ENCODE measurements at regions not wholly inside any gene's neighbourhood (a gene's known extent, or its start where the extent isn't known, plus 50 kb on each side); places are given as distances from the start of the nearest gene placed in this dataset.

- DNase-seq (ENCODE audit: low spot score), result no peak
- Histone ChIP-seq H3K27ac (no peak overlapping the region), H3K9me3 (ENCODE audit: low read depth) (no peaks in the 10 kb centered on the region), H2AFZ (replicated peaks) (no peak overlapping the region), H3K9ac (no peak overlapping the region), H3K36me3 (no peaks in the 10 kb centered on the region), H3K27me3 (no peaks in the 10 kb centered on the region), H4K20me1 (ENCODE audit: low read depth) (no peaks in the 10 kb centered on the region), H3K4me3 (no peak overlapping the region), H3F3A (ENCODE audit: low read depth) (no peaks in the 10 kb centered on the region), H3K4me2 (no peak overlapping the region), H3K4me1 (peaks cover 2% of the 10 kb centered on the region), H3K79me2 (ENCODE audit: low read depth) (no peaks in the 10 kb centered on the region)
- Mint-ChIP-seq H3K4me3 (no peak overlapping the region), H3K4me1 (peaks cover 4% of the 10 kb centered on the region), H3K36me3 (no peaks in the 10 kb centered on the region), H3K27me3 (ENCODE audit: insufficient read depth, low read depth) (peaks cover 5% of the 10 kb centered on the region), H3K27ac (no peak overlapping the region), H3K9me3 (no peaks in the 10 kb centered on the region)
- no peak for TF ChIP-seq EZH2 (IDR thresholded peaks at IDR 0.05)
- TF ChIP-seq CTCF (IDR thresholded peaks at IDR 0.05), result no peak
- no peak for TF ChIP-seq EZH2phosphoT487 (IDR thresholded peaks at IDR 0.05)
Observed at GRCh38 chr11:131033151-131033651, 116.9 kb upstream of the SNX19 start.

GRCh38 chr11:131036514-131036913, 120.2 kb upstream of the SNX19 start:
- H3K27ac Mint-ChIP-seq, result no peak overlapping the region
- H3K27ac ChIP-seq, result no peak overlapping the region
- H4K20me1 ChIP-seq (ENCODE audit: low read depth), result no peaks in the 10 kb centered on the region
- peaks cover 4% of the 10 kb centered on the region for H3K4me1 Mint-ChIP-seq
- H3F3A ChIP-seq (ENCODE audit: low read depth), result no peaks in the 10 kb centered on the region
- peaks cover 5% of the 10 kb centered on the region for H3K27me3 Mint-ChIP-seq (ENCODE audit: insufficient read depth, low read depth)
- no peak overlapping the region for H3K4me3 ChIP-seq
- no peak for TF ChIP-seq CTCF (IDR thresholded peaks at IDR 0.05)
- TF ChIP-seq EZH2phosphoT487 (IDR thresholded peaks at IDR 0.05), result no peak
- TF ChIP-seq EZH2 (IDR thresholded peaks at IDR 0.05), result no peak
- no peaks in the 10 kb centered on the region for H3K9me3 Mint-ChIP-seq
- no peaks in the 10 kb centered on the region for H3K9me3 ChIP-seq (ENCODE audit: low read depth)
- no peaks in the 10 kb centered on the region for H3K4me1 ChIP-seq
- no peaks in the 10 kb centered on the region for H3K27me3 ChIP-seq
- H2AFZ ChIP-seq (replicated peaks), result no peak overlapping the region
- no peaks in the 10 kb centered on the region for H3K79me2 ChIP-seq (ENCODE audit: low read depth)
- H3K36me3 Mint-ChIP-seq, result no peaks in the 10 kb centered on the region
- H3K36me3 ChIP-seq, result no peaks in the 10 kb centered on the region
- no peak for DNase-seq (ENCODE audit: low spot score)
- H3K4me2 ChIP-seq, result no peak overlapping the region
- H3K9ac ChIP-seq, result no peak overlapping the region
- H3K4me3 Mint-ChIP-seq, result no peak overlapping the region

GRCh38 chr11:131037873-131038272, 121.6 kb upstream of the SNX19 start:
- H3K27ac ChIP-seq, result no peak overlapping the region
- H2AFZ ChIP-seq (replicated peaks), result no peak overlapping the region
- peak; percentile 16 for DNase-seq (ENCODE audit: low spot score)
- TF ChIP-seq EZH2 (IDR thresholded peaks at IDR 0.05), result no peak
- no peak for TF ChIP-seq CTCF (IDR thresholded peaks at IDR 0.05)
- no peak for TF ChIP-seq EZH2phosphoT487 (IDR thresholded peaks at IDR 0.05)
- no peaks in the 10 kb centered on the region for H4K20me1 ChIP-seq (ENCODE audit: low read depth)
- H3K27me3 Mint-ChIP-seq (ENCODE audit: insufficient read depth, low read depth), result peaks cover 4% of the 10 kb centered on the region
- H3K9me3 ChIP-seq (ENCODE audit: low read depth), result no peaks in the 10 kb centered on the region
- H3K9ac ChIP-seq, result no peak overlapping the region
- H3K4me1 ChIP-seq, result no peaks in the 10 kb centered on the region
- no peaks in the 10 kb centered on the region for H3F3A ChIP-seq (ENCODE audit: low read depth)
- H3K4me3 Mint-ChIP-seq, result no peak overlapping the region
- no peaks in the 10 kb centered on the region for H3K27me3 ChIP-seq
- H3K9me3 Mint-ChIP-seq, result no peaks in the 10 kb centered on the region
- H3K4me2 ChIP-seq, result no peak overlapping the region
- no peak overlapping the region for H3K27ac Mint-ChIP-seq
- H3K79me2 ChIP-seq (ENCODE audit: low read depth), result no peaks in the 10 kb centered on the region
- H3K36me3 ChIP-seq, result no peaks in the 10 kb centered on the region
- H3K36me3 Mint-ChIP-seq, result no peaks in the 10 kb centered on the region
- H3K4me1 Mint-ChIP-seq, result peaks cover 4% of the 10 kb centered on the region
- no peak overlapping the region for H3K4me3 ChIP-seq
